Right ventricle myocardium inferior (tissue), 1 donor: ENCODE measurements at regions not wholly inside any gene's neighbourhood (a gene's known extent, or its start where the extent isn't known, plus 50 kb on each side); places are given as distances from the start of the nearest gene placed in this dataset.
A peak's percentile ranks its signal among the peaks of the same experiment; 100 is the strongest.

ENCODE experiments used
- ATAC-seq: fragments of 200-7000 bp; cut with Tn5 transposase; one replicate; pipeline ENCODE4 v1.9.1; 2020; ENCODE audit warnings: mild to moderate bottlenecking, moderate library complexity
- DNase-seq: peaks from one replicate; pipeline ENCODE4 v3.0.0; 2021; ENCODE audit errors: missing footprints
- intact Hi-C: fragments of 100-400 bp; cut with DNase I; formaldehyde crosslinking; loops from one replicate; pipeline ENCODE4 v1.11.0; 2022
- donor health status: DM: no; HTN: yes; CAD: no; lungs with severe emphysema.

DNA sequence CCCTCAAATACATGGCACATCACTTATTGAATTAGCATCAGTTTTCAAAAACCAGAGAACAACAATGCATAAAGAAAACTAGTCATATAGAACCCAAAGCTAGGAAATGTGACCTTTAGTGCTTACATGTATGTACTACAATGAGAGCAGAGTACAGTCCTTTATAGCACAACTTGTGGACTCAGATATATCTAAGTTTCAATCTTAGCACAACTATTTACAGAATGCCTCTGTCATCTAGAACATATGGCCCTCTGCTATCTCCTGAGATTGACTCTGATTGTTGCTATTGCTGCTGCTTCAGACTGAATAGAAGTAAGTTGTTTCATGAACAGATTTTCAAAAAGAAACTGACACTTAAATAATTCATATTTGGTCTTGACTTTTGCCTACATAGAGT is 1536.2 kb downstream of the EFNA5 start:
- DNase-seq (no peak), ATAC-seq (no peak)
- intact Hi-C loops: no loop called here

DNA sequence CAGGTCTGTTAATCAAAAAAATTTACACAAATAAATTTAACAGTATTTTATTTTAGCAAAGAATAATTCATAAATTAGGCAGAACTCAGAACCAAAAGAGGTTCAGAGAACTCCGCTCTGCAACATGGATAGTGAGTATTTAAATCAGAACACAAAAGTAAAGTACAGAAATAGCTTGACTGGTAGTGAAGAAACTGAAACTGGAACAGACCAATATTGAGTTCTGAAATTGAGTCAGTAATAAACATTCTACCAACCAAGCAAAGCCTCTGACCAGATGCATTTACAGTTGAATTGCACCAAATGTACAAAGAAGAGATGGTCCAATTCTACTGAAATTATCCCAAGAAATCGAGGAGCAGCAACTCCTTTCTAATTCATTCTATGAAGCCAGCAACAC is 1542.8 kb downstream of the EFNA5 start:
- no peak for ATAC-seq
- intact Hi-C loops: no loop called here
- DNase-seq: no peak

- ATAC-seq: no peak
- no peak for DNase-seq
- intact Hi-C loops: no loop called here
Measured at GRCh38 chr5:106127341-106127781, 1543.4 kb downstream of the EFNA5 start.

DNA sequence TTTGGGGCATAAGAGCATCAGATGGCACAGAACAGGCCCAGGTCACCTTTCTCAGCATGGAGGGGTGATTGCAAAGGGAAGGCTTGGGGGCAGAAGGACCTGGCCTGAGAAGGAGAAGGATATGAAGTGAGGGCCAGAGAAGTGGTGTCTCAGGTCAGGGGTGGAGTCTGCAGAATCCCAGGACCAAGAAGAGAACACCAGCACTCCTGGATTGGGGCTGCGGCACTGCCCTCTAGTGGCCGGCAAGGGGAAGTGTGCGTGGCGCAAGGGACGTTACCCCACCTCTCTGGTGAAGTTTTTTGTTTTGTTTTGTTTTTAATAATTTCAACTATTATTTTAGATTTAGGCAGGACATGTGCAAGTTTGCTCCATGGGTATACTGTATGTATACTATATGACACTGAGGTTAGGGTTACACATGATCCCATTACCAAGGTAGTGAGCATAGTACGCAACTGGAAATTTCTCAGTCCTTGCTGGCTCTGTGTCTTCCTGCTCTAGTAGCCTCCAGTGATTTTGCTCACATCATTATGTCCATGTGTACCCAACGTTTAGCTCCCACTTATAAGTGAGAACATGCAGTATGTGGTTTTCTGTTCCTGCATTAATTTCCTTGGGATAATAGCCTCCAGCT is 1548.6 kb downstream of the EFNA5 start:
- DNase-seq: peak; percentile 60

DNA sequence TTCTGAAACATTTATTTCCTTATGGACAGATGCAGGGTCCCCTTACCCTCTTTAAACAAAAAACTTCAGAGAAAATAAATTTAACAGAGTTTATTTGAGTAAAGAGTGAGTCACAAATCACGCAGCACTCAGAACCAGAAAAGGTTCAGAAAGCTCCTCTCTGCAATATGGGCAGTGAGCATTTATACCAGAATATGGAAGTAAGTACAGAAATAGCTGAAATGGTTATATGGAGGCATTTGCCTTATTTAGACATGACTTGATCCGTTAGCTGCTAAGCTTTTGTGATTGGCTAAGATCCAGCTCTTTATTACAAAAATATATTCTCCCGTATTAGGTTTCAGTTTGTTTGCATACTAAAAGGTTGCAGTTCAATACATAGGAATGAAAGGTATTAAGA is 1554.1 kb downstream of the EFNA5 start:
- DNase-seq (no peak), ATAC-seq (no peak)
- intact Hi-C loops: no loop called here

More for the DNA sequence above, 1548.6 kb downstream of the EFNA5 start:
- ATAC-seq: no peak
- intact Hi-C loops: no loop called here

DNA sequence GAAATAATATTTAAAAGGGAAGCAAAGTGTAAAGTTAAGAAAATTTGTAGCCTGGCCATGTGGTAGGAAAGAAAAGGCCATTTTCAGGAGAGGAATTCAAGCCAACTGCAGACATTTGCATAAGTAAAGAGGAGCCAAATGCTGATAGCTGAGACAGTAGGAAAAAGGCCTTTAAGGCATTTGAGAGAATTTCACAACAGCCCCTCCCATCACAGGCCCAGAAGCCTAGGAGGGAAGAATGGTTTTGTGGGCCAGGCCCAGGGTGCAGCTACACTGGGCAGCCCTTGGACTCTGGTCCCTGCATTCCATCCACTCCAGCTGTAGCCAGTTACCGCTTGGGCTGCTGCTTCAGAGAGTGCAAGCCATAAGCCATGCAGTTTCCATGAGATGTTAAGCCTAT is 1556.8 kb downstream of the EFNA5 start:
- ATAC-seq (no peak), DNase-seq (no peak)
- intact Hi-C loops: no loop called here

DNA sequence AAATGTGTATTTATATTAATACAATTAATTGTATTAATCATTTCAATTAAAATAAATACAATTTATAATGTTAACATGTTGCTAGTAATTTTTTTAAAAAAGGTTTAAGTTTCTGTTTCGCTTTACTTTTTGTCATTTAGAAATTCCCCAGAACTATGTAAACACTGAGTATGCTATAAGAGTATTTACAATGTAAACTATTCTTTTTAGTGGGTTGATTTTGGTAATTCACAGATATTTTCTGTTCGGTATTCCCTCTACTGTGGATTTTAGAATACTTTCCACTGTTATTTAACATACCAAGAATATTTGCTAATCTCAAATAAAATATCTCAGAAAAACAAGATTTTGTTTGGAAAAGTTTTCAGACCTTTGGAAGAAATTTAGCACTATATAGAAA is 1564.4 kb downstream of the EFNA5 start:
- DNase-seq (no peak), ATAC-seq (no peak)
- intact Hi-C loops: no loop called here

GRCh38 chr5:106097340-106097739 is 1573.4 kb downstream of the EFNA5 start:
- intact Hi-C loops: no loop called here
- no peak for DNase-seq
- no peak for ATAC-seq

- DNase-seq (no peak), ATAC-seq (no peak)
- intact Hi-C loops: no loop called here
Measured at GRCh38 chr5:106094839-106095238, 1575.9 kb downstream of the EFNA5 start.

GRCh38 chr5:106094204-106094607 is 1576.5 kb downstream of the EFNA5 start:
- ATAC-seq (no peak), DNase-seq (no peak)
- intact Hi-C loops: no loop called here

- DNase-seq: no peak
- intact Hi-C loops: no loop called here
Measured at GRCh38 chr5:106093134-106093533, 1577.6 kb downstream of the EFNA5 start.

DNA sequence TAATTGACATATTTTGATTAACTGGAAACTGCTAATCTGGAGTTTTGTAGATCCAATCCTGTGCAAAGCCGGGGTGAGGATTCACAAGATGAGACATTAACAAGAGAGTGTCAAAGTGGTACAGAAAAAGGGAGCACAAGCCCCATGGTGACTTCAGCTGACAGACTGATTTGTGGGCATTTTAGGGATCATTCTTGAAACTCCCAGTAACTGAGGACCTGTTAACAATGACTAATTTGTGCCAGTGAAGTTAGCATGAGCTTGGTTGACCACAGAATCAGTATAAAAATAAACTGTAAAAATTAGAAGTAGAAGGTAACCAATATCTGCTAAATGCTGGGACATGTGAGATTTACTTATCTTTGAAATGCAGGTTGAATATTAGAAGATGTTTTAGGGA is 1578.3 kb downstream of the EFNA5 start:
- ATAC-seq (no peak), DNase-seq (no peak)

More at GRCh38 chr5:106093134-106093533, 1577.6 kb downstream of the EFNA5 start:
- no peak for ATAC-seq

GRCh38 chr5:106089073-106089472 is 1581.7 kb downstream of the EFNA5 start:
- intact Hi-C loops: no loop called here

More for the DNA sequence above, 1578.3 kb downstream of the EFNA5 start:
- intact Hi-C loops: no loop called here

GRCh38 chr5:106088462-106088861 is 1582.3 kb downstream of the EFNA5 start:
- ATAC-seq (no peak), DNase-seq (no peak)
- intact Hi-C loops: no loop called here

More at GRCh38 chr5:106089073-106089472, 1581.7 kb downstream of the EFNA5 start:
- no peak for ATAC-seq
- DNase-seq: no peak

- DNase-seq (no peak), ATAC-seq (no peak)
- intact Hi-C loops: no loop called here
Measured at GRCh38 chr5:106086352-106086751, 1584.4 kb downstream of the EFNA5 start.

GRCh38 chr5:106085556-106085955 is 1585.2 kb downstream of the EFNA5 start:
- intact Hi-C loops: no loop called here
- ATAC-seq: no peak
- DNase-seq: no peak

- no peak for DNase-seq
- no peak for ATAC-seq
- intact Hi-C loops: no loop called here
Measured at GRCh38 chr5:106085136-106085535, 1585.6 kb downstream of the EFNA5 start.

- intact Hi-C loops: no loop called here
- no peak for ATAC-seq
Measured at GRCh38 chr5:106080535-106080934, 1590.2 kb downstream of the EFNA5 start.

GRCh38 chr5:106076655-106077054 is 1594.1 kb downstream of the EFNA5 start:
- no peak for ATAC-seq
- intact Hi-C loops: no loop called here

More at GRCh38 chr5:106080535-106080934, 1590.2 kb downstream of the EFNA5 start:
- DNase-seq: no peak

DNA sequence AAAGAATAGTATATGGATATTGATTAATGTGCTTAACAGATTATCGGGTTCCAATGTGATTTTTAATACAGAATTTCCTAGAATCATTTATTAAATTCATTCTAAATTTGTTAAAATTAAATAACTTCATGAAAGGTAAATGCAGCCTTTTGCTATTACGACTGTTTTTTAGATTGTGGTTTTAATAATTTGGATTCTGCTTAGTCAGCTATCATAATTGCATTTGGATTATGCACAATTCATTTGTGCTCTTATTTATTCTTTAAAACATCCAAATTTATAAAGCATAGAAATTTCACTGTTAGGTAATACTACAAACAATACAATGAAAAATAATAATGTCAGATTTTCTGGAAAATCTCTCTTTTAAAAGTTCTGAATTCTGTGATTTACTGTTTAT is 1598.5 kb downstream of the EFNA5 start:
- ATAC-seq: no peak
- intact Hi-C loops: no loop called here
- DNase-seq: no peak

More at GRCh38 chr5:106076655-106077054, 1594.1 kb downstream of the EFNA5 start:
- no peak for DNase-seq

DNA sequence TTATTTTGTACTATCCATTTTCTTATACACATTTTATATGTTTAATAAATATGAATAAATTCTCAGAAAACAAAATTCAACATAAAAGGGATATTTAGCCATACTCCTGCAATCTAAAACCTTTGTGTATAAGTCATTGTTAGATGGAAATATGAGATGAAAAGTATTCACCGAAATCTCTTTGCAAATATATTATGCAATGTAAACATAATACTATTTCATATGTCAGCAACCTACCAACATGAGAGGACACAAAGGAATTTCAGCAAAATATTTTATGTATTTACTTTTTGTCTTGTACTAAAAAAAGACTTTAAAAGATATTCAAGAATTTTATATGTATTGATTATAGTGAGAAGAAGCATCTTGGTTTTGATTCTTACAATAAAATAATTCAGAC is 1623.4 kb downstream of the EFNA5 start:
- DNase-seq: no peak
- no peak for ATAC-seq
- intact Hi-C loops: no loop called here
